Panc1 (cell line): ENCODE measurements at regions not wholly inside any gene's neighbourhood (a gene's known extent, or its start where the extent isn't known, plus 50 kb on each side); places are given as distances from the start of the nearest gene placed in this dataset.

Experiments
- ATAC-seq: fragments of 200-7000 bp; cut with Tn5 transposase; 2 replicates; pipeline ENCODE4 v1.9.1; 2020; ENCODE audit warnings: mild to moderate bottlenecking, moderate library complexity
- BruUV-seq: library from RNA; stranded (reverse); fragments of 400-500 nt; replicated peaks from 2 replicates; lab custom pipeline; 2021; lab: Mats Ljungman, UMichigan
- CTCF ChIA-PET: fragments of 300-600 bp; sonication (Branson Sonifier 250); formaldehyde crosslinking; loops from one replicate; lab custom pipeline; 2022; ENCODE audit warnings: antibody characterized with exemption; lab: Charles Lee
- POLR2A ChIA-PET: fragments of 300-600 bp; sonication (Branson Sonifier 250); formaldehyde crosslinking; loops from one replicate; lab custom pipeline; 2022; ENCODE audit warnings: antibody characterized with exemption; lab: Charles Lee
- DNase-seq: peaks from one replicate; pipeline ENCODE4 v3.0.0-alpha.2; 2010; ENCODE audit warnings: low read depth, low spot score
- H3K27ac ChIP-seq: 2 replicates; pipeline ENCODE4 v1.5.1; 2011; ENCODE audit warnings: mild to moderate bottlenecking, low read length, inconsistent platforms
- H3K27me3 ChIP-seq: fragments of 200-500 bp; sonication (Bioruptor generic); 2 replicates; pipeline ENCODE4 v1.6.0; 2014; ENCODE audit warnings: low read length, inconsistent platforms; ENCODE audit not compliant: control insufficient read depth, insufficient read depth
- H3K36me3 ChIP-seq: fragments of 200-500 bp; sonication (Bioruptor generic); 2 replicates; pipeline ENCODE4 v1.5.1; 2014; ENCODE audit warnings: inconsistent platforms, mild to moderate bottlenecking, low read length, moderate library complexity; ENCODE audit not compliant: control insufficient read depth, insufficient read depth
- H3K4me1 ChIP-seq: 2 replicates; pipeline ENCODE4 v1.5.1; 2011; ENCODE audit warnings: inconsistent platforms, mild to moderate bottlenecking, low read length, moderate library complexity; ENCODE audit not compliant: control insufficient read depth, insufficient read depth
- H3K4me3 ChIP-seq, 2 experiments: 2 replicates each; pipeline ENCODE4 v1.5.1; 2011 to 2012; ENCODE audit warnings: low read depth in 2 of 2, low read length in 2 of 2, mild to moderate bottlenecking in 2 of 2, inconsistent platforms in 1 of 2, moderate library complexity in 1 of 2
- H3K9me3 ChIP-seq: fragments of 200-500 bp; sonication (Bioruptor generic); 2 replicates; pipeline ENCODE4 v1.5.1; 2014; ENCODE audit warnings: low read depth, mild to moderate bottlenecking, inconsistent platforms, low read length, moderate library complexity; ENCODE audit not compliant: control insufficient read depth, insufficient read depth
- POLR2AphosphoS5 ChIP-seq: IDR thresholded peaks from 2 replicates; pipeline ENCODE4 v1.6.1; 2012; ENCODE audit warnings: mild to moderate bottlenecking, low read depth, low read length, moderate library complexity
- SIN3A ChIP-seq: IDR thresholded peaks from 2 replicates; pipeline ENCODE4 v1.6.1; 2012; ENCODE audit warnings: low read depth, mild to moderate bottlenecking, low read length, moderate library complexity, borderline replicate concordance; ENCODE audit not compliant: insufficient read depth
- TCF7L2 ChIP-seq: IDR thresholded peaks from 2 replicates; pipeline ENCODE4 v1.6.1; 2011; ENCODE audit warnings: mild to moderate bottlenecking, low read depth, low read length, inconsistent platforms
- in situ Hi-C: cut with HindIII; loops from 2 replicates; pipeline ENCODE4 v1.10.0; 2016; ENCODE audit warnings: low sequenced_read_pairs, low pct_unique_long_range_greater_than_20kb
- intact Hi-C: fragments of 100-400 bp; cut with micrococcal nuclease; formaldehyde crosslinking; loops from one replicate; pipeline ENCODE4 v1.10.0; 2022; ENCODE audit not compliant: unreplicated experiment
- TF ChIP-seq, protein P1 (sequence below): fragments of 450-650 bp; IDR thresholded peaks from 2 replicates; pipeline ENCODE4 v1.5.1; 2017; ENCODE audit warnings: mild to moderate bottlenecking
- TF ChIP-seq, protein P2 (sequence below), 2 experiments: IDR thresholded peaks; 2 replicates each; pipeline ENCODE4 v1.6.1; 2011 to 2012; ENCODE audit warnings: low read depth in 2 of 2, control low read depth in 1 of 2, low read length in 1 of 2, mild to moderate bottlenecking in 1 of 2, moderate library complexity in 1 of 2; ENCODE audit not compliant: insufficient read depth in 1 of 2

DNA sequence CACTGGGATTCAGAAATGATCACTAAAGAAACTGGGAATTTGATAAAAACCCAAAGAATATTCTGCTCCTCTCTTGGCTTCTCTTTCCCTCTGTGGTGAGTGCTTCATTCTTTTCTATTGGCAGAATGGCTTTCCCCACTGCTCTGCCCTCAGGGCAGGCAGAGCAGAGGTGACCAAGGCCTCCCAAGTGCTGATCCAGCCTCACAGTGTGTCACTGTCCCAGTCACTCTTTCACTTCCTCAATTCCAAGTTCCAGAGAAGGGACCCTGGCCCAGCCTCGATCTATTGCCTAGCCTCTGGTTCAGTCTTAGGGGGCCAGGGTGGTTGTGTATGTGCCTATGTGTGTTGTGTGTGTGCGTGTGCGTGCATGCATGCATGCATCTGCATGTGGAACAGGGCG, 180.6 kb upstream of the TMTC4 start:
- in situ Hi-C loops = no loop called here
- H3K36me3 ChIP-seq = no peaks in the 10 kb centered on the region
- no peak overlapping the region for H3K4me3 ChIP-seq
- no peak overlapping the region for H3K27ac ChIP-seq
- BruUV-seq = no TSS peak
- TF ChIP-seq SIN3A (no peak), TCF7L2 (no peak), POLR2AphosphoS5 (no peak)
- TF ChIP-seq, protein P1, sequence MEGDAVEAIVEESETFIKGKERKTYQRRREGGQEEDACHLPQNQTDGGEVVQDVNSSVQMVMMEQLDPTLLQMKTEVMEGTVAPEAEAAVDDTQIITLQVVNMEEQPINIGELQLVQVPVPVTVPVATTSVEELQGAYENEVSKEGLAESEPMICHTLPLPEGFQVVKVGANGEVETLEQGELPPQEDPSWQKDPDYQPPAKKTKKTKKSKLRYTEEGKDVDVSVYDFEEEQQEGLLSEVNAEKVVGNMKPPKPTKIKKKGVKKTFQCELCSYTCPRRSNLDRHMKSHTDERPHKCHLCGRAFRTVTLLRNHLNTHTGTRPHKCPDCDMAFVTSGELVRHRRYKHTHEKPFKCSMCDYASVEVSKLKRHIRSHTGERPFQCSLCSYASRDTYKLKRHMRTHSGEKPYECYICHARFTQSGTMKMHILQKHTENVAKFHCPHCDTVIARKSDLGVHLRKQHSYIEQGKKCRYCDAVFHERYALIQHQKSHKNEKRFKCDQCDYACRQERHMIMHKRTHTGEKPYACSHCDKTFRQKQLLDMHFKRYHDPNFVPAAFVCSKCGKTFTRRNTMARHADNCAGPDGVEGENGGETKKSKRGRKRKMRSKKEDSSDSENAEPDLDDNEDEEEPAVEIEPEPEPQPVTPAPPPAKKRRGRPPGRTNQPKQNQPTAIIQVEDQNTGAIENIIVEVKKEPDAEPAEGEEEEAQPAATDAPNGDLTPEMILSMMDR = no peak
- TF ChIP-seq, protein P2, sequence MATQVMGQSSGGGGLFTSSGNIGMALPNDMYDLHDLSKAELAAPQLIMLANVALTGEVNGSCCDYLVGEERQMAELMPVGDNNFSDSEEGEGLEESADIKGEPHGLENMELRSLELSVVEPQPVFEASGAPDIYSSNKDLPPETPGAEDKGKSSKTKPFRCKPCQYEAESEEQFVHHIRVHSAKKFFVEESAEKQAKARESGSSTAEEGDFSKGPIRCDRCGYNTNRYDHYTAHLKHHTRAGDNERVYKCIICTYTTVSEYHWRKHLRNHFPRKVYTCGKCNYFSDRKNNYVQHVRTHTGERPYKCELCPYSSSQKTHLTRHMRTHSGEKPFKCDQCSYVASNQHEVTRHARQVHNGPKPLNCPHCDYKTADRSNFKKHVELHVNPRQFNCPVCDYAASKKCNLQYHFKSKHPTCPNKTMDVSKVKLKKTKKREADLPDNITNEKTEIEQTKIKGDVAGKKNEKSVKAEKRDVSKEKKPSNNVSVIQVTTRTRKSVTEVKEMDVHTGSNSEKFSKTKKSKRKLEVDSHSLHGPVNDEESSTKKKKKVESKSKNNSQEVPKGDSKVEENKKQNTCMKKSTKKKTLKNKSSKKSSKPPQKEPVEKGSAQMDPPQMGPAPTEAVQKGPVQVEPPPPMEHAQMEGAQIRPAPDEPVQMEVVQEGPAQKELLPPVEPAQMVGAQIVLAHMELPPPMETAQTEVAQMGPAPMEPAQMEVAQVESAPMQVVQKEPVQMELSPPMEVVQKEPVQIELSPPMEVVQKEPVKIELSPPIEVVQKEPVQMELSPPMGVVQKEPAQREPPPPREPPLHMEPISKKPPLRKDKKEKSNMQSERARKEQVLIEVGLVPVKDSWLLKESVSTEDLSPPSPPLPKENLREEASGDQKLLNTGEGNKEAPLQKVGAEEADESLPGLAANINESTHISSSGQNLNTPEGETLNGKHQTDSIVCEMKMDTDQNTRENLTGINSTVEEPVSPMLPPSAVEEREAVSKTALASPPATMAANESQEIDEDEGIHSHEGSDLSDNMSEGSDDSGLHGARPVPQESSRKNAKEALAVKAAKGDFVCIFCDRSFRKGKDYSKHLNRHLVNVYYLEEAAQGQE (IDR thresholded peaks at IDR 0.05; ENCODE audit: insufficient read depth in 1 of 2, low read depth in 2 of 2, low read length in 1 of 2) = no peak
- ChIA-PET CTCF (no interaction called here), POLR2A (no interaction called here)
- no peaks in the 10 kb centered on the region; the same call in 1 of the 2 replicates for H3K27me3 ChIP-seq
- no peak for DNase-seq
- H3K4me1 ChIP-seq = no peaks in the 10 kb centered on the region
- intact Hi-C loops = no loop called here
- ATAC-seq = no peak
- no peaks in the 10 kb centered on the region for H3K9me3 ChIP-seq

DNA sequence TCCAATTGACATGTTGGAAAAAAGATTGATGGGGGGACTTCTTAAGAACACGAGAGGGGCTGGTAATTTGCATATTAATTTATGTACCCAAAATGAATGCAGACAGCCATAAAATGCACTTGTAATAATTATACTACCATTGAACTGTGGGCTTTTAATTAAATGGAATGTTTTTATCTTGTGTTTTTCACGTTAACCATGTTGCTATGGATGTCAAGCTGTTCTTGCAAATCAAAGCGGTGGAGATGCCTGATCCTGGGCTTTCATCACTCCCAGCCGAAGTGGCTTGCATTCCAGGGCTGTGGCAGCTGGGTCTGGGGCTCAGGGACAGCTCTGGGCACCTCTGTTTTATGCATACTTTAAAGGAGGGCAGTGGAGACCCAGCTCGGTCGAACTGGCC, 179.4 kb upstream of the TMTC4 start:
- Histone ChIP-seq H3K4me3 (no peak overlapping the region), H3K27ac (no peak overlapping the region), H3K36me3 (no peaks in the 10 kb centered on the region), H3K9me3 (no peaks in the 10 kb centered on the region), H3K27me3 (no peaks in the 10 kb centered on the region; the same call in 1 of the 2 replicates), H3K4me1 (no peaks in the 10 kb centered on the region)
- no TSS peak for BruUV-seq
- TF ChIP-seq SIN3A (no peak), POLR2AphosphoS5 (no peak), TCF7L2 (no peak)
- TF ChIP-seq, protein P1 = no peak
- TF ChIP-seq, protein P2 (IDR thresholded peaks at IDR 0.05; ENCODE audit: insufficient read depth in 1 of 2, low read depth in 2 of 2, low read length in 1 of 2) = no peak
- ChIA-PET CTCF (no interaction called here), POLR2A (no interaction called here)
- in situ Hi-C loops (no loop called here), intact Hi-C loops (no loop called here)
- no peak for DNase-seq
- no peak for ATAC-seq
